T1000 (cell line): ENCODE measurements at regions not wholly inside any gene's neighbourhood (a gene's known extent, or its start where the extent isn't known, plus 50 kb on each side); places are given as distances from the start of the nearest gene placed in this dataset.
"Not testable (repeated sequence)": the region's sequence is repeated elsewhere in the genome, so short reads cannot be mapped to it uniquely, and the experiment has no call there.

Source experiments
- DNase-seq: peaks from one replicate; lab custom pipeline; 2025; ENCODE audit warnings: mixed read lengths; lab: John Stamatoyannopoulos, UW

GRCh38 chr11:87639753-87640364 is 535.4 kb downstream of the RAB38 start:
- DNase-seq: no peak

GRCh38 chr11:87635001-87635400 is 540.2 kb downstream of the RAB38 start:
- no peak for DNase-seq

- no peak for DNase-seq
Measured at GRCh38 chr11:87634331-87634730, 540.9 kb downstream of the RAB38 start.

- no peak for DNase-seq
Measured at GRCh38 chr11:87628957-87629356, 546.3 kb downstream of the RAB38 start.

GRCh38 chr11:87628026-87628580 is 547.1 kb downstream of the RAB38 start:
- no peak for DNase-seq

GRCh38 chr11:87623531-87624365 is 551.5 kb downstream of the RAB38 start:
- DNase-seq: not testable (repeated sequence)

- no peak for DNase-seq
Measured at GRCh38 chr11:87616511-87616910, 558.7 kb downstream of the RAB38 start.

GRCh38 chr11:87604350-87604749 is 566.6 kb downstream of the TMEM135 start:
- DNase-seq: no peak

GRCh38 chr11:87603887-87604286 is 566.2 kb downstream of the TMEM135 start:
- DNase-seq: no peak

- DNase-seq: no peak
Measured at GRCh38 chr11:87602776-87603175, 565.0 kb downstream of the TMEM135 start.

- no peak for DNase-seq
Measured at GRCh38 chr11:87600938-87601337, 563.2 kb downstream of the TMEM135 start.

GRCh38 chr11:87597725-87598124 is 560.0 kb downstream of the TMEM135 start:
- DNase-seq: no peak

GRCh38 chr11:87596176-87596575 is 558.4 kb downstream of the TMEM135 start:
- no peak for DNase-seq

GRCh38 chr11:87589082-87589481 is 551.3 kb downstream of the TMEM135 start:
- DNase-seq: no peak

- DNase-seq: not testable (repeated sequence)
Measured at GRCh38 chr11:87585613-87586012, 547.9 kb downstream of the TMEM135 start.

GRCh38 chr11:87583931-87584330 is 546.2 kb downstream of the TMEM135 start:
- DNase-seq: no peak

GRCh38 chr11:87575088-87575487 is 537.4 kb downstream of the TMEM135 start:
- DNase-seq: no peak

GRCh38 chr11:87574193-87574592 is 536.5 kb downstream of the TMEM135 start:
- no peak for DNase-seq

GRCh38 chr11:87573708-87574107 is 536.0 kb downstream of the TMEM135 start:
- DNase-seq: no peak

GRCh38 chr11:87572881-87573280 is 535.1 kb downstream of the TMEM135 start:
- no peak for DNase-seq

- no peak for DNase-seq
Measured at GRCh38 chr11:87560352-87560751, 522.6 kb downstream of the TMEM135 start.

- DNase-seq: not testable (repeated sequence)
Measured at GRCh38 chr11:87559852-87560251, 522.1 kb downstream of the TMEM135 start.

GRCh38 chr11:87555101-87555500 is 517.4 kb downstream of the TMEM135 start:
- DNase-seq: no peak
